Inflammatory macrophage treated with lipopolysaccharide for 1 hour (primary cell): ENCODE measurements at regions not wholly inside any gene's neighbourhood (a gene's known extent, or its start where the extent isn't known, plus 50 kb on each side); places are given as distances from the start of the nearest gene placed in this dataset.
"Not testable (repeated sequence)": the region's sequence is repeated elsewhere in the genome, so short reads cannot be mapped to it uniquely, and the experiment has no call there.

Experiments used
- DNase-seq, 2 donors: peaks; one replicate each; pipeline ENCODE4 v3.0.0-alpha.2; 2020 to 2022

DNA sequence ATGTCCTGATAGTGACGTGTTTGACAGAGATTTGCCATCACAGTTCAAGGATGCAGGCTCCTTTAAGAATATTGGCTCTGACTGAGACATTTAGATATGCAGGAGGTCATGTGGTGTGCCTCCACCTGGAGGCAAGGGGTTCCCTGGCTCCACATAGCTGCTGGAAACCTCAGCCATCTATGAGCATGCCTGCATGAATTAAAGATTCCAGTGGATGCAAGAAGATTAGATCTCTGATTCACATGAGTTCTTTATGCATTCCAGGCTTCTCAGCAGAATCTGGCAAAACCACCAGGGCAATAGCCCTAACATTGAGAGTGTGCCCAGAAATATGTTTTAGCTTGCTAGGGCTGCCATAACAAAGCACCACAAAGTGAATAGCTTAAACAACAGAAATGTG lies 298.5 kb upstream of the AADAT start:
- no peak for DNase-seq

- no peak for DNase-seq
These were observed 297.2 kb upstream of the AADAT start for GRCh38 chr4:170386971-170387370.

DNA sequence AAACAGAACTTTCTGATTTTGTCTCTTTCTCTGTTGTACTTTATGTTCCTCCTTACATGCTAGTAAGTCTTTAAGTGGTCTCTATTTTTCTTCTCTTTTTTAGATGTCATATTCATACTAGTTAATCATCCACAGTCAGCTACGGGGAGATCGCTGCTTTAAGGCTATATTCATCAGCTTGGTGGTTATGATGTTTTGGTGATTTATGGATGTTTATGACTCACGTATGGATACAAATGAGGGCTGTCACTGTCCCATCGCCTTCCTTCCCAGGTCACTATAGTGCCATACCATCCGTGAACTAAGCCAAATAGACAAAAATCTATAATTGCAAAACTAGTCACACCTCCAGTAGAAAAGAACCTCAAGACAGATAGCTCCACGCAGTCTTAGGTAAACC lies 296.8 kb upstream of the AADAT start:
- DNase-seq = no peak

GRCh38 chr4:170374770-170375169 lies 285.0 kb upstream of the AADAT start:
- peak; percentile 1 to 15 for DNase-seq

GRCh38 chr4:170348945-170349344 lies 259.2 kb upstream of the AADAT start:
- DNase-seq = no peak

GRCh38 chr4:170347191-170347590 lies 257.4 kb upstream of the AADAT start:
- not testable (repeated sequence) for DNase-seq

- no peak for DNase-seq
These were observed 249.8 kb upstream of the AADAT start for GRCh38 chr4:170339522-170339921.

DNA sequence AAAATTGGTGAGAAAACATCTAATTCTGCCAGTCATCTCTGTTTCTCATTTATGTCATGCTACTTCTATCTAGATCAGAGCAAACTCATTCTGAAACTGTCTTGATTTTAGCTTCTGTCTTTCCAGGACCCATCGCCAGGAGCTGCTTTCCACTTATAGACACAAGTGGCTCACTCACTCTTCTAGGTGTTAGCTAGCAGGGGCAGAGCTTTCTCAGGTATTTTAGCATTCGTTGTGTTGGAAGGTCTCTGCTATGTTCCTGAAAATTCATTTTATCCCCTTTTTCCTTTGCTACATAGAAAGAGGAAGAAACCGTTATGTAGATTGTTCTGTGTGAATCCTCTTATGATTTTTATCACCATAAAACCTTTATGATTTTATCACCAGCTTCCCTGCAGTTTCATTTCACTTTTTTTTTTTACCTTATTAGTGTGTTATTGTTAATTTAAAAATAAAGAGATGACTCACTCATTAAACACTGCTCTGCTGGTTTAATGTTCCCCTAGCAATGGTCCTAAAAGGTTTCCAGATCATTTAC lies 246.6 kb upstream of the AADAT start:
- no peak for DNase-seq

- no peak for DNase-seq
These were observed 235.8 kb upstream of the AADAT start for GRCh38 chr4:170325599-170325998.

- DNase-seq = no peak
These were observed 233.9 kb upstream of the AADAT start for GRCh38 chr4:170323623-170324022.

GRCh38 chr4:170307182-170307581 lies 217.4 kb upstream of the AADAT start:
- DNase-seq = no peak

DNA sequence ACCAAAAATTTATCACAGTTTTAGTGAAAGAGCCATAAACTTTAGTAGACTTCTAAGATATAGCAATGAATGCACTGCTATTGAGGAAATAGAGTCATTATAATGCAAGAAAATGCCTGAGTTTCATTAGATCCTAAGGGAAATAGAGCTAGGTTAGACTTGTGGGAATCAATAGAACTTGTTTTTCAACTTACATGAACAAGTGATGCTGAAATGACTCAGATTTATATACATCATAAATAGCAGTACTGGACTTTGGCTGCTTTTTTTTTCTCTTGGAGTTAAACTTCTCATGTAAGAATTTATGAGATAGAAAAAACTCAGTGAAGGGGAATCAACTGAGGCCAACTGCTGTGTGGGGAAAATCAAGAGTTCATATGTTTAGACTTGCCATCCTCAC lies 216.5 kb upstream of the AADAT start:
- DNase-seq = no peak

DNA sequence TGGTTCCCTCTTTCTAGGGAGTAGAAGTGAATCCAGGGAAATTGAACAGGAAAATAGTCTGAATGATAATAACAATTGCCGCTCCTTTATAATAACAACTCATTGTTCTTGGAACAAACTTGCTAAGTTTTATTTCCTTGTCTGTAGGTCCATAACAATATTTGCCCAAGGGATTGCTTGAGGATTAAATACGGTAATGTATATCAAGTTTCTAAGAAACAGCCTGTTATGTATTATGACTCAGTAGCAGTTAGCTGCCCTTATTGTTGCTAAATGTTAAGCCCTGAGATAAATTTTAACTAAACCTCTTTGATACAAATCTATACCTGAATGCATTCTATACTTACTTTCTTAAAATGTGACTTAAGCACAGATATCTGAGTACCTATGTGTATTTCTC lies 215.9 kb upstream of the AADAT start:
- DNase-seq = no peak

GRCh38 chr4:170281027-170281426 lies 191.3 kb upstream of the AADAT start:
- no peak for DNase-seq

DNA sequence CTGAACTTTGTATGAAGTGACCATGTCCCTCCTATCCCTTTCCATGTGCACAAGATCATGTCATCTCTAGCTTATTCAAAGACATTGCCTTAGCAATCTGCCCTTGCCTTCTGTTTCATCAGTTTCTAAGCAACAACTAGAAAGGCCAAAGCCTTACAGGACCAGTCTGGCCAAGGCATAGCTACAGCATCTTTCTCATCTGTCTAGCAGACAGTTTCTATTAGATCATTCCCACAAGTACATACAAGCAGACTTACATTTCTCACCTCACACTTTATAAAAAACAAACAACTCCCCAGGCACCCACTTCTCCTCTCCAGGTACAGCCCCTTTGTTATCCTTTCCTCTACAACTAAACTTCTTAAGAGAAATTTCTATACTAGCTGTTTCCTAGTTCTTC lies 188.7 kb upstream of the AADAT start:
- no peak for DNase-seq

DNA sequence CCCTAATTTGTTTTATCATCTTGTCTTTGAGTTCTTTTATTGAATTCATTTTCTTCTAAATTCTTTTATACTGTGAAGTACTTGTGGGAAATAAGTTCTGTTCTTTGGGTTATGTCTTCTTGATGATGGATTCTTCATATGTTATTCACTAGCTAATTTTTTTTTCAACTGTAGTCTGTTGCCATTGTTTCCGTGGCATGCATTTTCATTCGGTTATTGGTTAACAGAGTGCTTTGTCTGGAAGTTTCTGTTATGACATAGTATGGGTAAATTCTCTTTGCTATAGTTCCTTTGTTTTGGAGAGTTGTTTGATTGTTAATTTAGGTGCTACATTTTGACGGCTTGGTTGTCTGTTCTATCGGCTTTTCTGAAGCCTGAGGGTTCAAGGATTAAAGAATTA lies 184.9 kb upstream of the AADAT start:
- no peak for DNase-seq

GRCh38 chr4:170272959-170273358 lies 183.2 kb upstream of the AADAT start:
- no peak for DNase-seq

- DNase-seq = no peak
These were observed 182.0 kb upstream of the AADAT start for GRCh38 chr4:170271723-170272122.

- no peak for DNase-seq
These were observed 180.9 kb upstream of the AADAT start for GRCh38 chr4:170270628-170271027.

- DNase-seq = no peak
These were observed 180.2 kb upstream of the AADAT start for GRCh38 chr4:170269950-170270349.

- DNase-seq = peak; percentile 47 to 63
These were observed 169.9 kb upstream of the AADAT start for GRCh38 chr4:170259631-170260153.

- no peak for DNase-seq
These were observed 167.1 kb upstream of the AADAT start for GRCh38 chr4:170256807-170257206.

DNA sequence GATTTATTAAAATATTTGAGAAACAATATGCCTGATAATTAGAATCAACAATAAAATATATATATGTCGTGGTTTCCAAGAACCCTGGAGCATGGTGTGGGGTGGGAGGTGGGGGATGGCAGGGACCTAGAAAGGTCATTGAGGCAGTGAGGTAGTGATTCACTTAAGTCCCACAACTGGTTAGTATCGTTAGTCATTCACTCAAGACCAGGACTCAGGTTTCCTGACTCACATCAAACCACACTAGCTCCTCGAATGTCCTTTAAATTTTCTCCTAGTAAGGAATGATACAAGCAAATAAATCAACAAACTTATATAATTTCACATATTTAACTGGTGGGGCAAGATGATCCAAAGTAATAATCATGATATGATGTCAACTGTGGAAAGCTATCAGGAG lies 158.8 kb upstream of the AADAT start:
- DNase-seq = no peak

DNA sequence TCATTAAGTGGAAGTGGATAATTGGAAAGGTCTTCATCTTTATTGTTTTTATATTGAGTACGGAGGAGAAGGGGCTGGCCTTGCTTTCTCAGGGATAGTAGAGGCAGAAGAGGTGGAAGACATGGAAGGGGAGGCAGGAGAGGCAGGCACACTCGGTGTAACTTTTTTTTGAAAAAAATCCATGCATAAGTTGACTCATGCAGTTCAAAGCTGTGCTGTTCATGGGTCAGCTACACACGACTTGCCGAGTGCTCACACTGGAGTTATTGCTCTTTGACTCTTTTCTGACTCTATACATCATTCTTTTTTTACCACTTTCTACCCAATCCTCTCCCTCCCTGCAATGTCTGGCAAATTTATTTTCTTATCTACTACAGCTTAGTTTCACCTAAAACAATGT lies 158.3 kb upstream of the AADAT start:
- DNase-seq = no peak

GRCh38 chr4:170247596-170247995 lies 157.8 kb upstream of the AADAT start:
- DNase-seq = no peak
